GM20000 (cell line): ENCODE measurements at regions not wholly inside any gene's neighbourhood (a gene's known extent, or its start where the extent isn't known, plus 50 kb on each side); places are given as distances from the start of the nearest gene placed in this dataset.

Source experiments
- DNase-seq: peaks from one replicate; pipeline ENCODE4 v3.0.0; 2012; ENCODE audit warnings: low spot score
- CTCF ChIP-seq: IDR thresholded peaks from 2 replicates; pipeline ENCODE4 v1.5.1; 2012; ENCODE audit warnings: mild to moderate bottlenecking, control low read depth; ENCODE audit errors: extremely low read depth, missing control alignments

- TF ChIP-seq CTCF: no peak
- no peak for DNase-seq
Measured at GRCh38 chr10:52696232-52696631, 76.4 kb downstream of the MBL2 start.

- no peak for TF ChIP-seq CTCF
Measured at GRCh38 chr10:52701647-52702046, 70.9 kb downstream of the MBL2 start.

GRCh38 chr10:52703451-52703850, 69.1 kb downstream of the MBL2 start:
- no peak for TF ChIP-seq CTCF
- DNase-seq: no peak

More at GRCh38 chr10:52701647-52702046, 70.9 kb downstream of the MBL2 start:
- no peak for DNase-seq

- DNase-seq: no peak
Measured at GRCh38 chr10:52703898-52704297, 68.7 kb downstream of the MBL2 start.

GRCh38 chr10:52706332-52707070, 66.1 kb downstream of the MBL2 start:
- no peak for DNase-seq
- TF ChIP-seq CTCF: no peak

More at GRCh38 chr10:52703898-52704297, 68.7 kb downstream of the MBL2 start:
- TF ChIP-seq CTCF: no peak
